SK-N-SH (cell line): ENCODE measurements at regions not wholly inside any gene's neighbourhood (a gene's known extent, or its start where the extent isn't known, plus 50 kb on each side); places are given as distances from the start of the nearest gene placed in this dataset.

Experiments used
- CTCF ChIA-PET: fragments of 300-600, 350-600 bp; formaldehyde crosslinking; extraction: SDS; loops from one replicate; lab custom pipeline; 2021; lab: Yijun Ruan, JAX
- POLR2A ChIA-PET: fragments of 350-600 bp; sonication (Branson Sonifier 250); formaldehyde crosslinking; extraction: SDS; loops from one replicate; lab custom pipeline; 2020; ENCODE audit warnings: antibody characterized with exemption, inconsistent platforms; lab: Yijun Ruan, JAX
- DNase-seq: peaks from one replicate; pipeline ENCODE4 v3.0.0; 2012
- H2AFZ ChIP-seq: fragments of 200-600 bp; sonication (generic); 2 replicates; pipeline ENCODE4 v1.8.1; 2016; ENCODE audit warnings: antibody characterized with exemption, mild to moderate bottlenecking, low read depth
- H3F3A ChIP-seq: fragments of 200-600 bp; sonication (generic); replicated peaks from 2 replicates; pipeline ENCODE3; 2016; ENCODE audit warnings: antibody characterized with exemption, mild to moderate bottlenecking; ENCODE audit not compliant: insufficient read depth
- H3K27ac ChIP-seq, 2 experiments: fragments of 200-500 bp in 1 of 2; fragments of 200-600 bp in 1 of 2; sonication (Bioruptor generic) in 1 of 2; sonication (generic), shearing (Covaris generic) in 1 of 2; 2 replicates each; pipeline versions ENCODE4 v1.5.1 to v1.6.1; 2014 to 2016; ENCODE audit warnings: low read depth in 2 of 2, inconsistent platforms in 1 of 2, low read length in 1 of 2, mild to moderate bottlenecking in 1 of 2, mixed read lengths in 1 of 2
- H3K27me3 ChIP-seq: fragments of 200-600 bp; sonication (generic), shearing (Covaris generic); 2 replicates; pipeline ENCODE4 v1.6.1; 2016; ENCODE audit warnings: mixed run types; ENCODE audit not compliant: insufficient read depth
- H3K36me3 ChIP-seq, 2 experiments: fragments of 200-500 bp in 1 of 2; fragments of 200-600 bp in 1 of 2; sonication (Bioruptor generic) in 1 of 2; sonication (generic) in 1 of 2; replicated peaks in 1 of 2; 2 replicates each; pipeline versions ENCODE3 to v1.5.1; 2014 to 2016; ENCODE audit warnings: low read length in 1 of 2, mild to moderate bottlenecking in 1 of 2; ENCODE audit not compliant: insufficient read depth in 2 of 2, control insufficient read depth in 1 of 2
- H3K4me1 ChIP-seq, 2 experiments: fragments of 200-500 bp in 1 of 2; fragments of 200-600 bp in 1 of 2; sonication (Bioruptor generic) in 1 of 2; sonication (generic), shearing (Covaris generic) in 1 of 2; 2 replicates each; pipeline versions ENCODE4 v1.5.1 to v1.6.1; 2014 to 2016; ENCODE audit warnings: low read depth in 1 of 2, low read length in 1 of 2, mixed run types in 1 of 2; ENCODE audit not compliant: insufficient read depth in 2 of 2, control insufficient read depth in 1 of 2
- H3K4me2 ChIP-seq: fragments of 200-600 bp; sonication (generic), shearing (Covaris generic); 2 replicates; pipeline ENCODE4 v1.6.1; 2017; ENCODE audit warnings: mixed run types
- H3K4me3 ChIP-seq, 2 experiments: fragments of 200-500 bp in 1 of 2; fragments of 200-600 bp in 1 of 2; sonication (Bioruptor generic) in 1 of 2; sonication (generic), shearing (Covaris generic) in 1 of 2; 2 replicates each; pipeline versions ENCODE4 v1.5.1 to v1.8.1; 2014 to 2016; ENCODE audit warnings: low read depth in 2 of 2, inconsistent platforms in 1 of 2, low read length in 1 of 2, mild to moderate bottlenecking in 1 of 2, mixed read lengths in 1 of 2, moderate library complexity in 1 of 2
- H3K79me2 ChIP-seq: fragments of 200-600 bp; sonication (generic); 2 replicates; pipeline ENCODE4 v1.8.1; 2017; ENCODE audit warnings: mild to moderate bottlenecking; ENCODE audit not compliant: insufficient read depth
- H3K9ac ChIP-seq: fragments of 200-600 bp; sonication (generic); 2 replicates; pipeline ENCODE4 v1.6.1; 2017; ENCODE audit warnings: mixed run types
- H3K9me2 ChIP-seq: fragments of 200-600 bp; sonication (generic); 2 replicates; pipeline ENCODE4 v1.6.1; 2017; ENCODE audit warnings: mixed run types
- H3K9me3 ChIP-seq: fragments of 200-600 bp; sonication (generic); 2 replicates; pipeline ENCODE4 v1.6.1; 2017; ENCODE audit warnings: mixed run types, mild to moderate bottlenecking, moderate library complexity
- H4K20me1 ChIP-seq: fragments of 200-600 bp; sonication (generic); 2 replicates; pipeline ENCODE4 v1.6.1; 2017; ENCODE audit warnings: mild to moderate bottlenecking, mixed run types; ENCODE audit not compliant: insufficient read depth
- CHD2 ChIP-seq: fragments of 150-350 bp; IDR thresholded peaks from 2 replicates; pipeline ENCODE4 v1.6.1; 2018; ENCODE audit warnings: low read length; ENCODE audit not compliant: partially characterized antibody
- ELF1 ChIP-seq: IDR thresholded peaks from 2 replicates; pipeline ENCODE4 v1.4.0; 2012
- EP300 ChIP-seq, 2 experiments: IDR thresholded peaks; 2 replicates each; pipeline versions ENCODE4 v1.4.0 to v1.6.1; 2012; ENCODE audit warnings: borderline replicate concordance in 1 of 2, low read depth in 1 of 2, low read length in 1 of 2
- FOSL2 ChIP-seq: IDR thresholded peaks from 2 replicates; pipeline ENCODE4 v1.4.0; 2012; ENCODE audit warnings: low read depth, mild to moderate bottlenecking, moderate library complexity, borderline replicate concordance
- FOXJ3 ChIP-seq: sonication (generic); formaldehyde crosslinking; IDR thresholded peaks from 2 replicates; pipeline ENCODE4 v1.5.1; 2020; ENCODE audit warnings: mild to moderate bottlenecking, missing genetic modification reagents
- GATA2 ChIP-seq: sonication (generic); formaldehyde crosslinking; IDR thresholded peaks from 2 replicates; pipeline ENCODE4 v1.5.0; 2020; ENCODE audit warnings: mild to moderate bottlenecking, missing genetic modification reagents
- NFIC ChIP-seq: IDR thresholded peaks from 2 replicates; pipeline ENCODE4 v1.4.0; 2012; ENCODE audit warnings: borderline replicate concordance
- POLR2AphosphoS5 ChIP-seq: IDR thresholded peaks from 2 replicates; pipeline ENCODE4 v1.6.1; 2012; ENCODE audit warnings: low read depth, low read length
- RAD21 ChIP-seq: IDR thresholded peaks from 2 replicates; pipeline ENCODE4 v1.6.1; 2012; ENCODE audit warnings: mild to moderate bottlenecking, low read length
- SIN3A ChIP-seq: IDR thresholded peaks from 2 replicates; pipeline ENCODE4 v1.6.1; 2012; ENCODE audit warnings: low read depth, mild to moderate bottlenecking, low read length, moderate library complexity, borderline replicate concordance
- TAF1 ChIP-seq: IDR thresholded peaks from 2 replicates; pipeline ENCODE4 v1.6.1; 2012; ENCODE audit warnings: low read depth, mild to moderate bottlenecking, low read length, moderate library complexity, borderline replicate concordance
- TEAD4 ChIP-seq: IDR thresholded peaks from 2 replicates; pipeline ENCODE4 v1.4.0; 2012; ENCODE audit warnings: mild to moderate bottlenecking, borderline replicate concordance; ENCODE audit not compliant: insufficient read depth
- YY1 ChIP-seq: IDR thresholded peaks from 2 replicates; pipeline ENCODE4 v1.4.0; 2012; ENCODE audit warnings: low read depth, mild to moderate bottlenecking
- WGBS: methylation state at CpG from one replicate; pipeline ENCODE4 v1.1.6; 2017; ENCODE audit warnings: low lambda C conversion rate; 5-methylcytosine and 5-hydroxymethylcytosine counted together
- TF ChIP-seq, protein P1 (sequence below): fragments of 200-600 bp; sonication (generic); IDR thresholded peaks from 2 replicates; pipeline ENCODE4 v1.6.1; 2017; ENCODE audit warnings: antibody characterized with exemption, mild to moderate bottlenecking, moderate library complexity
- TF ChIP-seq, protein P2 (sequence below): IDR thresholded peaks from 2 replicates; pipeline ENCODE4 v1.6.1; 2012; ENCODE audit warnings: mild to moderate bottlenecking, low read depth, low read length, moderate library complexity
- TF ChIP-seq, protein P3 (sequence below): fragments of 150-350 bp; IDR thresholded peaks from 2 replicates; pipeline ENCODE4 v1.6.1; 2016; ENCODE audit warnings: mild to moderate bottlenecking, low read depth, low read length
- TF ChIP-seq, protein P4 (sequence below): fragments of 150-350 bp; IDR thresholded peaks from 2 replicates; pipeline ENCODE4 v1.6.1; 2017; ENCODE audit warnings: antibody characterized with exemption, low read length, low read depth, borderline replicate concordance
- TF ChIP-seq, protein P5 (sequence below): IDR thresholded peaks from 2 replicates; pipeline ENCODE4 v1.4.0; 2012; ENCODE audit warnings: low read depth

DNA sequence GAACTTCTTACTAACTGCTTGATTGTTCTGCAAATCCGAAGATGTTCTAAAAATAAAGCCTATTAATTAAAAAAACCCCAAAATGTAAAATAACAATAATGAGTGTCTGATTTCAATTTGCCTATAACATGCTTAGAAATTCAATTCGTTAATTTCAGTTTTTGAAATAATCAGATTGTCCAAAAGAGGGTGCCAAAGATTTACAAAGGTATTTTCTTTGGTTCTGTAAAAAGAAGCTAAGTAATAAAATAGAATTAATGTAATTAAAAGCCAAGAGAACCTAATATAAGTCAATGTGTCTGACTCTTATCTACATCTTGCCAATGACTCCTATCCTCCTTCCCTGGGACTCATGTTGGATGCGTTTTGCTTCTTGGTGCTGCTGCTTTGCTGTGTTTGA, 75.0 kb upstream of the CPHXL start:
- Histone ChIP-seq H3K9ac (no peak overlapping the region), H3K27ac (no peak overlapping the region), H3K4me2 (no peak overlapping the region), H4K20me1 (no peaks in the 10 kb centered on the region), H3K79me2 (no peaks in the 10 kb centered on the region), H3K4me3 (no peak overlapping the region), H3K36me3 (no peaks in the 10 kb centered on the region), H3F3A (no peaks in the 10 kb centered on the region), H3K4me1 (no peaks in the 10 kb centered on the region), H3K27me3 (no peaks in the 10 kb centered on the region), H3K9me3 (no peaks in the 10 kb centered on the region), H2AFZ (no peak overlapping the region), H3K9me2 (no peaks in the 10 kb centered on the region)
- ChIA-PET CTCF (interaction anchor here (0.6 to 5.6 kb wide), 14 partner anchors 10 to 1389 kb away, joined by 3 to 57 read pairs (median 4); no protein-coding TSS in a partner anchor), POLR2A (no interaction called here)
- 11% methylated on average over 3 of the region's 3 CpGs for WGBS
- DNase-seq: no peak
- TF ChIP-seq CHD2 (no peak), FOSL2 (no peak), NFIC (no peak), TEAD4 (no peak), RAD21 (peak; percentile 57), POLR2AphosphoS5 (no peak)
- TF ChIP-seq, protein P1, sequence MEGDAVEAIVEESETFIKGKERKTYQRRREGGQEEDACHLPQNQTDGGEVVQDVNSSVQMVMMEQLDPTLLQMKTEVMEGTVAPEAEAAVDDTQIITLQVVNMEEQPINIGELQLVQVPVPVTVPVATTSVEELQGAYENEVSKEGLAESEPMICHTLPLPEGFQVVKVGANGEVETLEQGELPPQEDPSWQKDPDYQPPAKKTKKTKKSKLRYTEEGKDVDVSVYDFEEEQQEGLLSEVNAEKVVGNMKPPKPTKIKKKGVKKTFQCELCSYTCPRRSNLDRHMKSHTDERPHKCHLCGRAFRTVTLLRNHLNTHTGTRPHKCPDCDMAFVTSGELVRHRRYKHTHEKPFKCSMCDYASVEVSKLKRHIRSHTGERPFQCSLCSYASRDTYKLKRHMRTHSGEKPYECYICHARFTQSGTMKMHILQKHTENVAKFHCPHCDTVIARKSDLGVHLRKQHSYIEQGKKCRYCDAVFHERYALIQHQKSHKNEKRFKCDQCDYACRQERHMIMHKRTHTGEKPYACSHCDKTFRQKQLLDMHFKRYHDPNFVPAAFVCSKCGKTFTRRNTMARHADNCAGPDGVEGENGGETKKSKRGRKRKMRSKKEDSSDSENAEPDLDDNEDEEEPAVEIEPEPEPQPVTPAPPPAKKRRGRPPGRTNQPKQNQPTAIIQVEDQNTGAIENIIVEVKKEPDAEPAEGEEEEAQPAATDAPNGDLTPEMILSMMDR: peak; percentile 41
- TF ChIP-seq, all 33 proteins: peak for 2

DNA sequence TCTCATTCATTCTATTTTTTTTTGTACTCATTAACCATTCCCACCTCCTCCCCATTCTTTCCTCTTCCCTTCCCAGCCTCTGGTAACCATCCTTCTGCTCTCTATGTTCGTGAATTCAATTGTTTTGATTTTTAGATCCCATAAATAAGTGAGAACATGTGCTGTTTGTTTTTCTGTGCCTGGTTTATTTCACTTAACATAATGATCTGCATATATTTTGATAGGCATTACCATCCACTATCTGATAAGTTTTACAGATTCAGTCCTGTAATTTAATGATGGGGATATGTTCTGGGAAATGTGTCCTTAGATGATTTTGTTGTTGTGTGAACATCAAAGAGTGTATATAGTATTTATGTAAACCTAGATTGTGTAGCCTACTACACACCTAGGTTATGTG, 77.5 kb upstream of the CPHXL start:
- Histone ChIP-seq H3K4me1 (no peaks in the 10 kb centered on the region; a peak in 1 of 4 replicates), H3K9me3 (no peaks in the 10 kb centered on the region), H3F3A (no peaks in the 10 kb centered on the region), H3K4me3 (no peak overlapping the region), H4K20me1 (no peaks in the 10 kb centered on the region), H3K9me2 (no peaks in the 10 kb centered on the region), H2AFZ (no peak overlapping the region), H3K27me3 (no peaks in the 10 kb centered on the region), H3K9ac (no peak overlapping the region), H3K27ac (no peak overlapping the region), H3K79me2 (no peaks in the 10 kb centered on the region)
- 3% methylated on average over 1 of the region's 1 CpG for WGBS
- POLR2A ChIA-PET: no interaction called here
- no peak for DNase-seq
- TF ChIP-seq, protein P2, sequence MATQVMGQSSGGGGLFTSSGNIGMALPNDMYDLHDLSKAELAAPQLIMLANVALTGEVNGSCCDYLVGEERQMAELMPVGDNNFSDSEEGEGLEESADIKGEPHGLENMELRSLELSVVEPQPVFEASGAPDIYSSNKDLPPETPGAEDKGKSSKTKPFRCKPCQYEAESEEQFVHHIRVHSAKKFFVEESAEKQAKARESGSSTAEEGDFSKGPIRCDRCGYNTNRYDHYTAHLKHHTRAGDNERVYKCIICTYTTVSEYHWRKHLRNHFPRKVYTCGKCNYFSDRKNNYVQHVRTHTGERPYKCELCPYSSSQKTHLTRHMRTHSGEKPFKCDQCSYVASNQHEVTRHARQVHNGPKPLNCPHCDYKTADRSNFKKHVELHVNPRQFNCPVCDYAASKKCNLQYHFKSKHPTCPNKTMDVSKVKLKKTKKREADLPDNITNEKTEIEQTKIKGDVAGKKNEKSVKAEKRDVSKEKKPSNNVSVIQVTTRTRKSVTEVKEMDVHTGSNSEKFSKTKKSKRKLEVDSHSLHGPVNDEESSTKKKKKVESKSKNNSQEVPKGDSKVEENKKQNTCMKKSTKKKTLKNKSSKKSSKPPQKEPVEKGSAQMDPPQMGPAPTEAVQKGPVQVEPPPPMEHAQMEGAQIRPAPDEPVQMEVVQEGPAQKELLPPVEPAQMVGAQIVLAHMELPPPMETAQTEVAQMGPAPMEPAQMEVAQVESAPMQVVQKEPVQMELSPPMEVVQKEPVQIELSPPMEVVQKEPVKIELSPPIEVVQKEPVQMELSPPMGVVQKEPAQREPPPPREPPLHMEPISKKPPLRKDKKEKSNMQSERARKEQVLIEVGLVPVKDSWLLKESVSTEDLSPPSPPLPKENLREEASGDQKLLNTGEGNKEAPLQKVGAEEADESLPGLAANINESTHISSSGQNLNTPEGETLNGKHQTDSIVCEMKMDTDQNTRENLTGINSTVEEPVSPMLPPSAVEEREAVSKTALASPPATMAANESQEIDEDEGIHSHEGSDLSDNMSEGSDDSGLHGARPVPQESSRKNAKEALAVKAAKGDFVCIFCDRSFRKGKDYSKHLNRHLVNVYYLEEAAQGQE: no peak
- peak in 1 of 2 experiments; percentile 75; a peak in 2 of 4 replicates for TF ChIP-seq EP300 (IDR thresholded peaks at IDR 0.05; ENCODE audit: borderline replicate concordance in 1 of 2, low read depth in 1 of 2, low read length in 1 of 2)
- TF ChIP-seq SIN3A: no peak
- no peak for TF ChIP-seq CHD2
- TF ChIP-seq TAF1: no peak
- peak; percentile 88 for TF ChIP-seq GATA2
- TF ChIP-seq, protein P3, sequence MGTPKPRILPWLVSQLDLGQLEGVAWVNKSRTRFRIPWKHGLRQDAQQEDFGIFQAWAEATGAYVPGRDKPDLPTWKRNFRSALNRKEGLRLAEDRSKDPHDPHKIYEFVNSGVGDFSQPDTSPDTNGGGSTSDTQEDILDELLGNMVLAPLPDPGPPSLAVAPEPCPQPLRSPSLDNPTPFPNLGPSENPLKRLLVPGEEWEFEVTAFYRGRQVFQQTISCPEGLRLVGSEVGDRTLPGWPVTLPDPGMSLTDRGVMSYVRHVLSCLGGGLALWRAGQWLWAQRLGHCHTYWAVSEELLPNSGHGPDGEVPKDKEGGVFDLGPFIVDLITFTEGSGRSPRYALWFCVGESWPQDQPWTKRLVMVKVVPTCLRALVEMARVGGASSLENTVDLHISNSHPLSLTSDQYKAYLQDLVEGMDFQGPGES: no peak
- no peak for TF ChIP-seq ELF1
- TF ChIP-seq FOXJ3 (CRISPR knock-in tag): 0 out of 2 replicates have a peak, but pooled peaks have one; percentile 21
- TF ChIP-seq, protein P4, sequence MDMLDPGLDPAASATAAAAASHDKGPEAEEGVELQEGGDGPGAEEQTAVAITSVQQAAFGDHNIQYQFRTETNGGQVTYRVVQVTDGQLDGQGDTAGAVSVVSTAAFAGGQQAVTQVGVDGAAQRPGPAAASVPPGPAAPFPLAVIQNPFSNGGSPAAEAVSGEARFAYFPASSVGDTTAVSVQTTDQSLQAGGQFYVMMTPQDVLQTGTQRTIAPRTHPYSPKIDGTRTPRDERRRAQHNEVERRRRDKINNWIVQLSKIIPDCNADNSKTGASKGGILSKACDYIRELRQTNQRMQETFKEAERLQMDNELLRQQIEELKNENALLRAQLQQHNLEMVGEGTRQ: no peak
- TF ChIP-seq YY1: no peak
- TF ChIP-seq, protein P5, sequence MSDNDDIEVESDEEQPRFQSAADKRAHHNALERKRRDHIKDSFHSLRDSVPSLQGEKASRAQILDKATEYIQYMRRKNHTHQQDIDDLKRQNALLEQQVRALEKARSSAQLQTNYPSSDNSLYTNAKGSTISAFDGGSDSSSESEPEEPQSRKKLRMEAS: no peak
- TF ChIP-seq, all 33 proteins: peak for 3
- no peaks in the 10 kb centered on the region for H3K36me3 ChIP-seq
- CTCF ChIA-PET: no interaction called here
- no peak overlapping the region for H3K4me2 ChIP-seq
